ENCODE measurements at regions not wholly inside any gene's neighbourhood (a gene's known extent, or its start where the extent isn't known, plus 50 kb on each side); places are given as distances from the start of the nearest gene placed in this dataset.
A peak's percentile ranks its signal among the peaks of the same experiment; 100 is the strongest.

- TF ChIP-seq ZSCAN30 (tag by site-specific recombination; IDR thresholded peaks at IDR 0.05) (no peak), TCF7L2 (IDR thresholded peaks at IDR 0.05; ENCODE audit: borderline replicate concordance, low read depth, low read length) (no peak), ZBTB20 (tag by site-specific recombination; IDR thresholded peaks at IDR 0.05) (no peak), ZNF16 (tag by site-specific recombination; IDR thresholded peaks at IDR 0.05; ENCODE audit: low read depth) (no peak), ZNF501 (tag by site-specific recombination; IDR thresholded peaks at IDR 0.05) (no peak)
- CTCF ChIA-PET, result interaction anchor here (0.7 to 2.0 kb wide), 2 partner anchors 34 to 166 kb away, joined by 4 to 6 read pairs; no protein-coding TSS in a partner anchor
- POLR2A ChIA-PET, result no interaction called here
- Histone ChIP-seq H3K4me3 (ENCODE audit: low read depth, low read length) (no peak overlapping the region), H3K9me3 (ENCODE audit: control insufficient read depth, insufficient read depth, low read depth, low read length) (no peaks in the 10 kb centered on the region), H3K36me3 (ENCODE audit: control insufficient read depth in 2 of 2, insufficient read depth in 1 of 2, low read length in 2 of 2) (no peaks in the 10 kb centered on the region), H3K4me1 (ENCODE audit: control insufficient read depth, insufficient read depth, low read length) (no peaks in the 10 kb centered on the region; the same call in 1 of the 2 replicates), H3K27ac (ENCODE audit: extremely low read depth, low read depth, low read length) (no peak overlapping the region)
These were observed 318.6 kb downstream of the FOXL1 start for GRCh38 chr16:86896976-86897375.

- H3K4me1 ChIP-seq (ENCODE audit: control insufficient read depth, insufficient read depth, low read length), result no peaks in the 10 kb centered on the region; the same call in 1 of the 2 replicates
- H3K27ac ChIP-seq (ENCODE audit: extremely low read depth, low read depth, low read length), result no peak overlapping the region
- CTCF ChIA-PET, result interaction anchor here (0.7 to 2.0 kb wide), 2 partner anchors 34 to 165 kb away, joined by 4 to 6 read pairs; no protein-coding TSS in a partner anchor
- TF ChIP-seq ZSCAN16 (tag by site-specific recombination; IDR thresholded peaks at IDR 0.05) (no peak), SETDB1 (IDR thresholded peaks at IDR 0.05; ENCODE audit: insufficient read length, low read length) (peak; percentile 73), ATF2 (tag by site-specific recombination; IDR thresholded peaks at IDR 0.05; ENCODE audit: low read depth) (no peak), ZNF768 (tag by site-specific recombination; IDR thresholded peaks at IDR 0.05) (no peak), ZBTB8A (tag by site-specific recombination; IDR thresholded peaks at IDR 0.05) (no peak), ZNF157 (tag by site-specific recombination; IDR thresholded peaks at IDR 0.05) (peak; percentile 99), ZNF202 (tag by site-specific recombination; IDR thresholded peaks at IDR 0.05; ENCODE audit: borderline replicate concordance) (no peak), GFI1B (tag by site-specific recombination; IDR thresholded peaks at IDR 0.05) (no peak), ZNF596 (tag by site-specific recombination; IDR thresholded peaks at IDR 0.05) (no peak), PATZ1 (tag by site-specific recombination; IDR thresholded peaks at IDR 0.05) (no peak), ZNF658 (tag by site-specific recombination; IDR thresholded peaks at IDR 0.05) (no peak), ZNF664 (tag by site-specific recombination; IDR thresholded peaks at IDR 0.05) (no peak), BCL6B (tag by site-specific recombination; IDR thresholded peaks at IDR 0.05) (no peak), ZNF132 (tag by site-specific recombination; IDR thresholded peaks at IDR 0.05; ENCODE audit: borderline replicate concordance) (no peak), ZNF626 (tag by site-specific recombination; IDR thresholded peaks at IDR 0.05) (no peak)
- no peak overlapping the region for H3K4me3 ChIP-seq (ENCODE audit: low read depth, low read length)
- no peaks in the 10 kb centered on the region for H3K9me3 ChIP-seq (ENCODE audit: control insufficient read depth, insufficient read depth, low read depth, low read length)
- POLR2A ChIA-PET, result no interaction called here
- no peaks in the 10 kb centered on the region for H3K36me3 ChIP-seq (ENCODE audit: control insufficient read depth in 2 of 2, insufficient read depth in 1 of 2, low read length in 2 of 2)
These were observed 319.1 kb downstream of the FOXL1 start for GRCh38 chr16:86897486-86897885.
